MCF 10A (cell line): ENCODE measurements at regions not wholly inside any gene's neighbourhood (a gene's known extent, or its start where the extent isn't known, plus 50 kb on each side); places are given as distances from the start of the nearest gene placed in this dataset.

Experiments used
- BruUV-seq: library from RNA; stranded (reverse); fragments of 400-500 nt; replicated peaks from 2 replicates; lab custom pipeline; 2021; lab: Mats Ljungman, UMichigan
- CTCF ChIA-PET: fragments of 300-600 bp; sonication (Branson Sonifier 250); formaldehyde crosslinking; extraction: SDS; loops from one replicate; lab custom pipeline; 2021; ENCODE audit warnings: antibody characterized with exemption, inconsistent platforms; lab: Yijun Ruan, JAX
- POLR2A ChIA-PET: fragments of 300-600, 350-650 bp; sonication (Branson Sonifier 250); formaldehyde crosslinking; extraction: SDS; loops from one replicate; lab custom pipeline; 2020; ENCODE audit warnings: antibody characterized with exemption, inconsistent platforms; lab: Yijun Ruan, JAX
- DNase-seq: peaks from one replicate; pipeline ENCODE4 v3.0.0-alpha.2; 2018; ENCODE audit not compliant: unreplicated experiment
- H3K27ac Mint-ChIP-seq: one replicate; pipeline ENCODE4 v1.8.0; 2022; ENCODE audit warnings: mild to moderate bottlenecking, low read depth, mixed read lengths; ENCODE audit not compliant: unreplicated experiment
- H3K27me3 Mint-ChIP-seq: one replicate; pipeline ENCODE4 v1.8.0; 2022; ENCODE audit warnings: mixed read lengths; ENCODE audit not compliant: insufficient read depth, unreplicated experiment
- H3K36me3 Mint-ChIP-seq: one replicate; pipeline ENCODE4 v1.8.0; 2022; ENCODE audit warnings: mild to moderate bottlenecking, moderate library complexity, mixed read lengths; ENCODE audit not compliant: insufficient read depth, unreplicated experiment
- H3K4me1 Mint-ChIP-seq: one replicate; pipeline ENCODE4 v1.8.0; 2022; ENCODE audit warnings: mixed read lengths; ENCODE audit not compliant: insufficient read depth, unreplicated experiment
- H3K4me3 Mint-ChIP-seq: one replicate; pipeline ENCODE4 v1.8.0; 2022; ENCODE audit warnings: mild to moderate bottlenecking, moderate library complexity, mixed read lengths; ENCODE audit not compliant: unreplicated experiment
- H3K9me3 Mint-ChIP-seq: one replicate; pipeline ENCODE4 v1.8.0; 2022; ENCODE audit warnings: mixed read lengths; ENCODE audit not compliant: unreplicated experiment
- intact Hi-C: fragments of 100-400 bp; cut with micrococcal nuclease; formaldehyde crosslinking; loops from 2 replicates; pipeline ENCODE4 v1.14.1; 2022
- TF ChIP-seq, protein P1 (sequence below): fragments of 200-600 bp; IDR thresholded peaks from one replicate; pipeline ENCODE4 v1.8.0; 2022; ENCODE audit warnings: antibody characterized with exemption, mild to moderate bottlenecking; ENCODE audit not compliant: unreplicated experiment

- CTCF ChIA-PET: interaction anchor here (1.4 kb wide), 1 partner anchor 28 kb away, joined by 3 read pairs; no protein-coding TSS in a partner anchor
- DNase-seq: no peak
- Mint-ChIP-seq H3K4me1 (no peaks in the 10 kb centered on the region), H3K9me3 (no peaks in the 10 kb centered on the region), H3K4me3 (no peak overlapping the region), H3K27ac (no peak overlapping the region), H3K27me3 (no peaks in the 10 kb centered on the region), H3K36me3 (no peaks in the 10 kb centered on the region)
- intact Hi-C loops: no loop called here
- POLR2A ChIA-PET: no interaction called here
- BruUV-seq: no TSS peak
- TF ChIP-seq, protein P1, sequence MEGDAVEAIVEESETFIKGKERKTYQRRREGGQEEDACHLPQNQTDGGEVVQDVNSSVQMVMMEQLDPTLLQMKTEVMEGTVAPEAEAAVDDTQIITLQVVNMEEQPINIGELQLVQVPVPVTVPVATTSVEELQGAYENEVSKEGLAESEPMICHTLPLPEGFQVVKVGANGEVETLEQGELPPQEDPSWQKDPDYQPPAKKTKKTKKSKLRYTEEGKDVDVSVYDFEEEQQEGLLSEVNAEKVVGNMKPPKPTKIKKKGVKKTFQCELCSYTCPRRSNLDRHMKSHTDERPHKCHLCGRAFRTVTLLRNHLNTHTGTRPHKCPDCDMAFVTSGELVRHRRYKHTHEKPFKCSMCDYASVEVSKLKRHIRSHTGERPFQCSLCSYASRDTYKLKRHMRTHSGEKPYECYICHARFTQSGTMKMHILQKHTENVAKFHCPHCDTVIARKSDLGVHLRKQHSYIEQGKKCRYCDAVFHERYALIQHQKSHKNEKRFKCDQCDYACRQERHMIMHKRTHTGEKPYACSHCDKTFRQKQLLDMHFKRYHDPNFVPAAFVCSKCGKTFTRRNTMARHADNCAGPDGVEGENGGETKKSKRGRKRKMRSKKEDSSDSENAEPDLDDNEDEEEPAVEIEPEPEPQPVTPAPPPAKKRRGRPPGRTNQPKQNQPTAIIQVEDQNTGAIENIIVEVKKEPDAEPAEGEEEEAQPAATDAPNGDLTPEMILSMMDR: no peak
Observed at GRCh38 chr3:151946606-151947005, 73.2 kb downstream of the SUCNR1 start.

DNA sequence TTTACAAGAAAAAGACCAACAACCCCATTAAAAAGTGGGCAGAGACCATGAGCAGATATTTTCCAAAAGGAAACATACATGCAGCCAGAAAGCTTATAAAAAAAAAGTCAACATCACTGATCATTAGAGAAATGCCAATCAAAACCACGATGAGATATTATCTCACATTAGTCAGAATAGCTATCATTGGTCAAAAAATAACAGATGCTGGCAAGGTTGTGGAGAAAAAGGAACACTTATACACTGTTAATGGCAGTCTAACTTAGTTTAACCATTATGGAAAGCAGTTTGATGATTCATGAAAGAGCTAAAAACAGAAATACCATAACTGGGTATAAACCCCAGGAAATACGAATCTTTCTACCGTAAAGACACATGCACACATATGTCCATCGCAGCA is 76.3 kb downstream of the SUCNR1 start:
- intact Hi-C loops: no loop called here
- Mint-ChIP-seq H3K9me3 (no peaks in the 10 kb centered on the region), H3K36me3 (no peaks in the 10 kb centered on the region), H3K4me3 (no peak overlapping the region), H3K27me3 (no peaks in the 10 kb centered on the region), H3K4me1 (no peaks in the 10 kb centered on the region), H3K27ac (no peak overlapping the region)
- no TSS peak for BruUV-seq
- TF ChIP-seq, protein P1: no peak
- ChIA-PET CTCF (no interaction called here), POLR2A (no interaction called here)
- DNase-seq: no peak

GRCh38 chr3:151955356-151955755 is 81.9 kb downstream of the SUCNR1 start:
- Mint-ChIP-seq H3K27ac (no peak overlapping the region), H3K4me1 (no peaks in the 10 kb centered on the region), H3K36me3 (no peaks in the 10 kb centered on the region), H3K4me3 (no peak overlapping the region), H3K27me3 (no peaks in the 10 kb centered on the region), H3K9me3 (no peaks in the 10 kb centered on the region)
- CTCF ChIA-PET: no interaction called here
- intact Hi-C loops: no loop called here
- TF ChIP-seq, protein P1: no peak
- DNase-seq: no peak
- POLR2A ChIA-PET: no interaction called here
- BruUV-seq: no TSS peak

GRCh38 chr3:151960961-151961580 is 87.6 kb downstream of the SUCNR1 start:
- BruUV-seq: no TSS peak
- DNase-seq: no peak
- Mint-ChIP-seq H3K36me3 (no peaks in the 10 kb centered on the region), H3K4me3 (no peak overlapping the region), H3K9me3 (no peaks in the 10 kb centered on the region), H3K27ac (no peak overlapping the region), H3K4me1 (no peaks in the 10 kb centered on the region), H3K27me3 (no peaks in the 10 kb centered on the region)
- intact Hi-C loops: no loop called here
- ChIA-PET POLR2A (interaction anchor here (0.5 kb wide), 1 partner anchor 1018 kb away, joined by 4 read pairs; no protein-coding TSS in a partner anchor), CTCF (interaction anchor here (0.7 kb wide), 2 partner anchors 60 to 705 kb away, joined by 3 read pairs; no protein-coding TSS in a partner anchor)
- TF ChIP-seq, protein P1: no peak
